GM19372 (cell line): ENCODE measurements at regions not wholly inside any gene's neighbourhood (a gene's known extent, or its start where the extent isn't known, plus 50 kb on each side); places are given as distances from the start of the nearest gene placed in this dataset.

Experiments
- ATAC-seq: cut with Tn5 transposase; IDR thresholded peaks from one replicate; pipeline ENCODE4 v1.9.1; 2021; ENCODE audit warnings: mild to moderate bottlenecking, low read depth, moderate library complexity; ENCODE audit not compliant: unreplicated experiment

DNA sequence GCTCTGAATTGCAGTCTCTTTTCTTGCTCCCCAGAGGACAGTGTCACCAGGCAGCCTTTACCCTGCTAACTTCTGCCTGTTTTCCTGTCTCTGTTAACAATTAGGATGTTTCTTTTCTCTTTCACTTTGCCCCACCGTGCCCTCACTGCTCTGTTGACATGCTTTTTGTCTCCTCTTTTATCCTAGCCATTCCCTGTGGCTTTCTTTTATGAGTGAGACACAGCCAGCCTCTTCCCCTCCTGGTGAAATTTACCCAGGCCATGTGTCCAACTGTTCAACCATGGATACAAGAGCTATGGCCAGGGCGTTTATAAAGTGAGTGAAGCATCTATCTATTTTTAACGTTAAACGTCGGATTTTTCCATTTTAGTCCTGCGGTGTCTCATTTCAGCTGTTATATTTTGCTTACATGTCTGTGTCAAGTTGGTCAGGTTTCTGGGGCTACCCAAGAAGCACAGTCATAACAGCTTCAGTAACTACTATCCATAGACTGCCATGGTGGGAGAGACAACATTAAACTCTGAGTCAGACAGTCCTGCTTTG, 443.2 kb upstream of the AZI2 start:
- ATAC-seq: no peak

DNA sequence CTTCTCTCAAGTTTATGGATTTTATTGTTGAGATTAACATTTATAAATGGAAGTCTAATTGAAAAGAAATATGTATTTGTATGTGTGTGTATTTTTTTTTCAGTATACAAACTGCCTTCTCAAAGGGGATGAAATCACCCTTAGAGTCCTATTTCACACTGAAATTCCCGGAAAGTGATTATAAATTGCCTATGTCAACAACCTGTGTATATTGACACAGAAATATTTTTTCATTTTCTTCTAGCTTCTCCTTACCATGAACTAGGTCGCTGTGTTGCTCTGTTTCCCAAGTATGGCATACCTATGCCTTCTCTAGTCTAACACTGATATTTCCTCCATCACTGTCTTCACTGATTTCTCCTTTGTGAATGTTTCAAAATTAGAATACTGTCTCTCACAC, 444.0 kb upstream of the AZI2 start:
- no peak for ATAC-seq

DNA sequence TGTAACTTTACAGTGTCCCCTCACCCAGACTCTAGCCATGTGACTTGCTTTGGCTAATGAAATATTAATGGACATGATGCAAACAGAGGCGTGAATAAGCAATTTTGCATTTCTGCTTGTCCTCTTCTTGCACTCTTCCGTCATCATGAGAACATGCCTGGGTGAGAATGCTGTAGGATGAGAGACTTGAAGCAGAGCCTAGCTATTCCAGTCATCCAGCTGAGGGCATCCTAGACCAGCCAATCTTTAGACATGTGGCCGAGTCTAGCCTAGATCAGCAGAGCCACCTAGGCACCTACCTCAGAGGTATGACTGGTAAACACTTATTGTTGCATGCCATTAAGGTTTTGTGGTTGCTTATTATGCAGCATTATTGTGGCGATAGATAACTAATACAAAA, 450.5 kb upstream of the AZI2 start:
- ATAC-seq: no peak

- ATAC-seq: no peak
These were observed 451.6 kb upstream of the AZI2 start for GRCh38 chr3:28800203-28800602.

GRCh38 chr3:28808068-28808467, 459.4 kb upstream of the AZI2 start:
- no peak for ATAC-seq

- no peak for ATAC-seq
These were observed 464.9 kb upstream of the RBMS3 start for GRCh38 chr3:28816017-28816416.

DNA sequence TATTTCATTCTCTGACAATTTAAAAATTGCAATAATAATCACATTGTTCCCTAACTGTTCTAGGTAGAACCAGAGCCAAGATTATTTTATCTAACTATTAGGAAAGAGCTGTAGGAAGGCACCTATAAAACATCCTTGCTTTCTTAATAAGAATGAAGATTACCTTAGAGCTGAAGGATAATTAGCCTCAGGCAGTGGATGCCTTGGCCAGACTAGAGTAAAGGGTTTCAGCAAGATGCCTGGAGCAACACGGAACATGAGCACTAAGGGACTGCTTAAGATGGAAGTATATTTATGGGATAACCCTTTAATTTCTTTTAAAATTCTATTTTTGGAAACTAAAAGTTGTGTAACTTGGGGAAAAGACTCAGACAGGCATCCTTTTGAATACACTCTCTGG, 456.6 kb upstream of the RBMS3 start:
- no peak for ATAC-seq

DNA sequence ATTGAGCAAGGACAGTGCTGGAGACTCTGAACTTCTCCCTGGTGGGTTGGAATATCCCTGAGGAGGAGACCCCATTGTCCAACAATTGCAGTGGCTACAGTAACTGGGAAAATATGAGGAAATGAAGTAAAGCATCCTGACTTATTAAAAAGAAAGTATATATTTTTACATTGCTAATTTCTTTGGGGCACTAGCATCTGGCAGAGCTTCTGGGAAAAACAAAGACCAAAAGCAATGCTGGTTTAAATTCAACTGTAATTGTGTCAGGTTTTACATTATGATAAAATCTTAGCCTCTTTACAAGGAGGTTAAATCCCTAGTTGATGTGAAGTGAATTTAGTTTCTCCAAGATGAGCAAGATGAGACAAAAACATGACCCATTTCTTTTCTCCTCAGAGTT, 454.0 kb upstream of the RBMS3 start:
- ATAC-seq: no peak

GRCh38 chr3:28835249-28835648, 445.6 kb upstream of the RBMS3 start:
- ATAC-seq: no peak

- ATAC-seq: no peak
These were observed 445.1 kb upstream of the RBMS3 start for GRCh38 chr3:28835751-28836150.

DNA sequence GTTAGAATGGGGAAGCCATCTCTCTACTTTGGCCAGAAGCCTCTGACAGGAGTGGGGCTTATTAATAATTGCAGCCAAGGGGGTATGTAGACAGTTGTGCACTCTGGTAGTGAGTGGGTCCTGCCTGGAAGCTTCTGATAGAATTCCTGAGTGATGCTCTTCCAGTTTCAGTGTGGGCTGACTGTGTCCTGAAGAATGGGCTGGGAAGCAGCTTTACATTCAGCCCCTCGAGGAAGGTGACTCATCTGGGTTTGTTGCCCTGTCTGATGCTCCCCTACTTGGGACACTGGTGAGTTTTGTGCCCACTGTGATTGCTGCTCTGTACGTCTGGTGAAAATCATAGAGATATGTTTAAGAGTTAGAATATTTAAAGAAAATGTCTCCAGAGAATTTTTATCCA, 444.7 kb upstream of the RBMS3 start:
- no peak for ATAC-seq

- ATAC-seq: no peak
These were observed 439.9 kb upstream of the RBMS3 start for GRCh38 chr3:28840976-28841376.

DNA sequence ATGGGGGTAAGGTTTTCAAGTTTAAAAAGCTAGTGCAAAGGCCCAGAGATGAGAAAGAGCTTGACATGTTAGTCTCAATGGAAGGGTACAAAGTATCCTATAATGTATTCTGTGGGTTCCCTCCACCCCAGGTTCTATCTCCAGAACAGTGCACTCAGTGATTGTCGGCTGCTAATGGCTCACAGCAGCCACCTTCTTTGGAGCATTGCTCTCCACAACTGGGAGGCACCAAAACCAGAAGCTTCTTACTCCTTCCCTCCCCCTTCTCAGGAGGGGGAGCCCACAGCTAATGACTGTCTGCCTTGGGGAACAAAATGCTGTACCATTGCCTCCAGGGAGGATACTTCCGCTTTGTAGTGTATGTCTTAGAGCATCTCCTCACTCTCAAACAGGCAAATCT, 439.4 kb upstream of the RBMS3 start:
- no peak for ATAC-seq

GRCh38 chr3:28844298-28845005, 436.4 kb upstream of the RBMS3 start:
- ATAC-seq: no peak

- ATAC-seq: no peak
These were observed 435.9 kb upstream of the RBMS3 start for GRCh38 chr3:28845006-28845324.

- ATAC-seq: no peak
These were observed 433.8 kb upstream of the RBMS3 start for GRCh38 chr3:28846971-28847478.

- ATAC-seq: no peak
These were observed 433.1 kb upstream of the RBMS3 start for GRCh38 chr3:28847736-28848135.

- ATAC-seq: no peak
These were observed 430.7 kb upstream of the RBMS3 start for GRCh38 chr3:28850186-28850585.

GRCh38 chr3:28853830-28854229, 427.0 kb upstream of the RBMS3 start:
- no peak for ATAC-seq

GRCh38 chr3:28856796-28857195, 424.1 kb upstream of the RBMS3 start:
- ATAC-seq: no peak

DNA sequence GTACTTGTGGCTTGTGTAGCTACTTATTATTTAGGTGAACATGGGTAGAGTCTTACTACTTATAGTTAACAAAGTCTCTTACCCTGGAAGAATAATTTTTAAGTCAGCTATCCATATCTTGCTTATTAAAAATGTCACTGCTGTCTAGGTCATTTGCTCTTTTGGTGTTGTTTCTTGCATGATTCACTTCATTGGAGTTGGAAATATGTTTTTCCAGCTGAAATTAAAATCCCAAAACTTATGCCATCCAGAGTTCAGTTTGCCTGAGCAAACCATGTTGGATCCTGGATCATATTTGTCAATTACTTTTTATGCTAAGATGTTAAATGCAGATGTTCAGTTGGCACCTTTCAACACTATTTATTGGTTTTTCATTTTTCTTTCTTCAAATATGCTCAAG, 421.0 kb upstream of the RBMS3 start:
- ATAC-seq: no peak

DNA sequence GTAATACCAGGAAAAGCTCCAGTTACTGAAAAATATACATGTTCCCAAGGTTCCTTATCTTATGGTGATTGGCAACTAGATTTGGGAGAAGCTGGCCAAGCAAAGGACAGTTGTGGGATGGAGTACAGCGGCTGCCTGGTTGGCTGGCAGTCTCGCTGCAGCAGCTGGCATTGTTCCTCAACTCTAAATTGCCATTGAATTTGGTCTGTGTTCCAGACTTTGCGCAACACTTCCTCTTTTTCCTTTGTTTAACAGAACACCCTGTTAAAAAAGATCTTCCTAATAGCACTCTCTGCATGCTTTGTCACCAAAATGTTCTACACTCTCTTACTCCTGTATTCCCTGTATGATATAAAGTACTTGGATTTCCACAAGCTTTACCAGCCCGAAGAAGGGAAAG, 420.6 kb upstream of the RBMS3 start:
- ATAC-seq: no peak

DNA sequence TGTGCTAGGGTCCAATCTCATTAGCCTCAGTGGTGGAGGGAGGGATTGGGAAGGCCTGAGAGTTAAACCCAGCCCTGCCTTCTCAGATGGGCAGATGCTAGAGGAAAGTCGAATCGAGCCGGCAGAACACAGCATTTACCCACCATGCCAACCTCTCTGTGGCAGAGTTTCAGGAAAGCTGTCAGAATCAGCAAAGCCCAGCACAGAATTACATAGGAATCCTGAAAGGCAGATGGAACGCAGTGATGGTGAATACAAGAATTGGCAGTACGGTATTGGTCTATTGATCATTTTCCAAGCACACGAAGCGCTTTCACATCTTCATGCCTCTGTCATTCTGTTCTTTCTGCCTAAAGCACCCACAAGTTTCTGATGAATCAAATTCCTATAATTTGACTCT, 417.7 kb upstream of the RBMS3 start:
- no peak for ATAC-seq
